Neural crest cell (in vitro differentiated cells): ENCODE measurements at regions not wholly inside any gene's neighbourhood (a gene's known extent, or its start where the extent isn't known, plus 50 kb on each side); places are given as distances from the start of the nearest gene placed in this dataset.

Experiments used
- DNase-seq: peaks from one replicate; pipeline ENCODE4 v3.0.0; 2021; ENCODE audit warnings: low read depth, mixed read lengths, low spot score
- H3K27ac Mint-ChIP-seq: one replicate; pipeline ENCODE4 v1.8.0; 2021; ENCODE audit warnings: mild to moderate bottlenecking, mixed read lengths; ENCODE audit not compliant: unreplicated experiment
- H3K27me3 Mint-ChIP-seq: 2 replicates; pipeline ENCODE4 v1.8.0; 2021; ENCODE audit warnings: low read depth, mild to moderate bottlenecking, mixed read lengths
- H3K36me3 Mint-ChIP-seq: 2 replicates; pipeline ENCODE4 v1.8.0; 2021; ENCODE audit warnings: low read depth, mild to moderate bottlenecking, mixed read lengths
- H3K4me1 Mint-ChIP-seq: 2 replicates; pipeline ENCODE4 v1.8.0; 2021; ENCODE audit warnings: mixed read lengths
- H3K4me3 Mint-ChIP-seq: one replicate; pipeline ENCODE4 v1.8.0; 2021; ENCODE audit warnings: mild to moderate bottlenecking, mixed read lengths
- H3K9me3 Mint-ChIP-seq: 2 replicates; pipeline ENCODE4 v1.8.0; 2021; ENCODE audit warnings: mixed read lengths
- CTCF ChIP-seq: fragments of 200-600 bp; sonication (generic); conservative IDR thresholded peaks from 2 replicates; pipeline ENCODE4 v1.5.0; 2021; ENCODE audit warnings: antibody characterized with exemption, mild to moderate bottlenecking

- no peak overlapping the region for H3K4me3 Mint-ChIP-seq
- no peak for TF ChIP-seq CTCF
- H3K9me3 Mint-ChIP-seq: no peaks in the 10 kb centered on the region
- no peaks in the 10 kb centered on the region for H3K36me3 Mint-ChIP-seq
- no peak overlapping the region for H3K27ac Mint-ChIP-seq
- DNase-seq: no peak
- H3K27me3 Mint-ChIP-seq: no peaks in the 10 kb centered on the region
- H3K4me1 Mint-ChIP-seq: no peaks in the 10 kb centered on the region
Measured at GRCh38 chr1:200345520-200345919, 64.3 kb downstream of the ZNF281 start.

- no peak for DNase-seq
- H3K4me3 Mint-ChIP-seq: no peak overlapping the region
- no peaks in the 10 kb centered on the region for H3K36me3 Mint-ChIP-seq
- no peak for TF ChIP-seq CTCF
- no peak overlapping the region for H3K27ac Mint-ChIP-seq
- no peaks in the 10 kb centered on the region for H3K27me3 Mint-ChIP-seq
- no peaks in the 10 kb centered on the region for H3K4me1 Mint-ChIP-seq
- H3K9me3 Mint-ChIP-seq: no peaks in the 10 kb centered on the region
Measured at GRCh38 chr1:200343874-200344273, 66.0 kb downstream of the ZNF281 start.

GRCh38 chr1:200342511-200343311, 67.1 kb downstream of the ZNF281 start:
- no peaks in the 10 kb centered on the region for H3K27me3 Mint-ChIP-seq
- DNase-seq: no peak
- no peaks in the 10 kb centered on the region for H3K4me1 Mint-ChIP-seq
- H3K36me3 Mint-ChIP-seq: no peaks in the 10 kb centered on the region
- no peak overlapping the region for H3K4me3 Mint-ChIP-seq
- no peaks in the 10 kb centered on the region for H3K9me3 Mint-ChIP-seq
- no peak overlapping the region for H3K27ac Mint-ChIP-seq
- no peak for TF ChIP-seq CTCF

- Mint-ChIP-seq H3K4me1 (peaks cover 4% of the 10 kb centered on the region), H3K4me3 (no peak overlapping the region), H3K36me3 (no peaks in the 10 kb centered on the region), H3K27ac (no peak overlapping the region), H3K27me3 (no peaks in the 10 kb centered on the region), H3K9me3 (no peaks in the 10 kb centered on the region)
- no peak for TF ChIP-seq CTCF
- DNase-seq: no peak
Measured at GRCh38 chr1:200338451-200338850, 71.4 kb downstream of the ZNF281 start.

GRCh38 chr1:200337831-200338230, 72.0 kb downstream of the ZNF281 start:
- TF ChIP-seq CTCF: no peak
- Mint-ChIP-seq H3K4me1 (peaks cover 4% of the 10 kb centered on the region), H3K36me3 (no peaks in the 10 kb centered on the region), H3K4me3 (no peak overlapping the region), H3K27ac (no peak overlapping the region), H3K9me3 (no peaks in the 10 kb centered on the region), H3K27me3 (no peaks in the 10 kb centered on the region)
- DNase-seq: no peak
